ENCODE measurements at regions not wholly inside any gene's neighbourhood (a gene's known extent, or its start where the extent isn't known, plus 50 kb on each side); places are given as distances from the start of the nearest gene placed in this dataset.

DNA sequence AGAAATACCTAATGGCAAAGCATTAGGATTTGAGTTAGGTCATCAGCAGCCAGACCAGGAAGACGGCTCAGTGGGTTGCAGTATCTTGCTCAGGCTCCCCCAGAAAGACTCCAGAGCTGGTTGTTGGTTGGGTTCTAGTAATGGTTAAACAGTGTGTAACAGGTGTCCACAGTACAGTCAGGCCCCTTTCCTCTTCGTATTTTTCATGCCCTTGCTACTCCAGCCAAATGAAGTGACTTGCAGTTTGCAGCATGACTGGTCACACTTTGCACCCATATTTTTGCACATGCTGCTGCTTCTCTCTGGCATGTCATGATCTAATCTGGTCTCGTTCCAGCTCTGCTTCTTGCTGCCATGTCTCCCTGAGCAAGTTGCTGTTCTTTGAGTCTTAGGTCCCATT lies 60.6 kb upstream of the TRPC7 start:
- DNase-seq (ENCODE audit: extremely low read depth in 1 of 2, low read depth in 1 of 2): no peak

DNA sequence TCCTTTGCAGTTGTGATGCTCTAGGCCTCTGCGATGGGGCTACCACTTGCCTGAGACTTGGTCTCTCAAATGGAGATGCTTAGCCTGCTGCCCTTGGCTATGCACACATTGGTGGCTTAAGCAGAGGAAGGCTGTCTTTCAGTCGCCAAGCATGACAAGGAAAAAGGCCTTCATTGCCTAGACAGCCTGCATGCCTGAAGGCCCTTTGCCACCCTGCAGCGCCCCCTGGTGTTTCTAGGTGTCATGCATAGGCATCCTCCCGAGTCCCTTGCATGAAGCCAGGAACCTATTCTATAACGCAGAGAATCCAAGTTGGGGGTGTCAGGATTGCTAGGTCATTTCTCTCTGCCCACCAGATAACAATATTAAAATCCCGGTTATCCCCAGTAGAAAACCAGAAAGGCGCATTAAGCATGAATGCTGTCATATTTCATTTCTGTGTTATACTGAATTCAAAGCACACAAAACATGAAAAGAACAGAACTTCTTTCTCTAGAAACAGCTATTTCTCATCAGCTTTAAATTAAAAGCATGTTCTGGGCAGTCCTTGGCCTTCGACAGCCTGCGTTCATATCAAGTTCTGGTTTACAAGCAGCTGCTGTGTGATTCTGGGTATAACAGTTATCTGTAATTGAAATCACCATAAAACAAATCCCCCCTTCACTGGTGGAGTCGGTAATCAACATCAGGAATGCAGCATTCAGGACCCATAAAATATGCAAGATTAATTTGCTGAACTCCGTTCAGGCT lies 59.7 kb upstream of the TRPC7 start:
- DNase-seq (ENCODE audit: extremely low read depth in 1 of 2, low read depth in 1 of 2): peak; percentile 10 to 12

DNA sequence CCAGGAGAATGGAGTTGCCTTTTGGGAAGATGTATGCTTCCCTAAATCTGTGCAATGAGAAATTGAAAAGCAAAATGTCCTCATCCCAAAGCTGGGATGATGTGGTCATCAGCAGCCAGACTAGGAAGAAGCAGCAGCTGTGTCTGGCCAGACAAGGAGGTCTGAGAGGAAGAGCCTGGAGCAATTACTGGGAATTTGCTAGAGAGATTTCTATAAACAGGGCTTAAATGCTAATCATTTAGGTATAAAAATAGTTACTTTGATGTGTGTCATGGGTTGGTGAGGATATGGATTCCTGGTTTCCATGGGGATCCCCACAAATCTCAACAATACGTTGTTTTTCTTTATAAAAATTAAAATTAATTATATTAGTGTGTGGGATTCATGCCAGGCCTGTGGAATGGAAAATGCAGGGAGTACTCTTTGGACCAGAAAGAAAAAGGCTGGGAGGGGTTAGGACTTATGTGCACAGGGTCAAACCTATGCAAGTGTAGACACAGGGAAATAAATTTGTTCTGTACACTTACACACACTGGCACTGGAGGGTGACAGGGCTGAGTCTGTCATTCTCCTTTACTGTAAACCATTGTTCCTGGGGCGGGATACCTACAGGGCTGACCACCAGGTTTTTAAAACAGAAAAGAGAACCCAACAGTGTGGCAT lies 58.7 kb upstream of the TRPC7 start:
- DNase-seq (ENCODE audit: extremely low read depth in 1 of 2, low read depth in 1 of 2): no peak

DNA sequence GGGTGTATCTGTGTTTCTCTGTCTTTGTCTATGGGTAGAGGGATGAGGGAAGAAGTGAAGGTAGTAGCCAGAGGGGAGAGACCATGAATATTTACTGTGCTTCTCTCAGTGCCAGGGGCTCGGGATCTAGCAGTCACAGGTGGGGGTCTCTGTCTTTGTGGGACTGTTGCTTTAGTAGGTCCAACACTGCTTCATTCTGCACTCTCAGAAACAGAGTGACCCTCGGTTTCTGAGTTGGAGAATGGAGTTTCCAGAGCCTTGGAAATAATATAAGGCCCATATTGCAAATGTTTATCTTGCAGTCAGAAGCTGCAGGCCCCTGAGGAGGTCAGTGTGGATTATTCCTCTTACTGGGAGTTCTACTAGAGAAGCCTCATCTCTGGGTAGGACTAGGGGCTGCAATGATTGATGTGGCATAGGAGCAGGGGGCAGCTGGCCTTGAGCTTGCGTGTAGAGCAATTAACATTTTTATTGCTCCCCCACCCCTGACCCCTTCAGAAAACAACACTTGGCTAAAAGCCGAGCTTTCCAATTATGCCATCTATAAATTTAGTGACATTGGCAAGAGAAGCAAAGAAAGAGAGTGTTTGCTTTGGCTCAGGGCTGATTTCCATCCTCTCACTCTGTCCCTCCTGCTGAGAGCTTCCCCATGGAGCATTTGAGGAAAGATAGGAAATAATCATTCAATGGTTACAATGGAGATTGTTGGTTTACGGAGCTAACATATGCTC lies 55.0 kb upstream of the TRPC7 start:
- no peak for DNase-seq (ENCODE audit: extremely low read depth in 1 of 2, low read depth in 1 of 2)

DNA sequence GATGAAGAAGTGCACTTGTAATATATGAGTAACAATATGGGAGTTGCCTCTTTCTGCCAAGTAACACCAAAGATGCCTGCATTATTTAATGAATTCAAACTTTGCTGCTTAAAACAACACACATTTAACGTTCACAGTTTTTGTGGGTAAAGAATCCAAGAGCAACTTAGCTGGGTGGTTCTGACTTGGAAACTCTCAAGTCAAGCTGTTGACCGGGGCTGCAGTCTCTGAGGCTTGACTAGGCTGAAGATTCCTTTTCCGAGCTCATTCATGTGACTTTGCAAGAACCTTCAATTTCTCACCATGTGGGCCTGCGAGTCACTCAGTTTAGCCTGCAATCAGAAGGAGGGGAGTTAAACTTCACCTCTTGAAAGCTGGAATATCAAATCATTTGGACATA lies 53.0 kb upstream of the TRPC7 start:
- no peak for DNase-seq (ENCODE audit: extremely low read depth in 1 of 2, low read depth in 1 of 2)
